Esophagus squamous epithelium (tissue), 4 donors: ENCODE measurements at regions not wholly inside any gene's neighbourhood (a gene's known extent, or its start where the extent isn't known, plus 50 kb on each side); places are given as distances from the start of the nearest gene placed in this dataset.

Source experiments
- CTCF ChIP-seq, 6 experiments: fragments of 450-650 bp in 4 of 6; fragments of 200-600 bp in 2 of 6; sonication (generic) in 2 of 6; IDR thresholded peaks; one replicate each; pipeline ENCODE4 v1.5.1; 2016 to 2019; ENCODE audit warnings: antibody characterized with exemption in 6 of 6, mild to moderate bottlenecking in 4 of 6, moderate library complexity in 4 of 6
- POLR2A ChIP-seq, 4 donors: fragments of 450-650 bp; IDR thresholded peaks; one replicate each; pipeline ENCODE4 v1.6.1; 2017; ENCODE audit warnings: antibody characterized with exemption in 4 of 4, mild to moderate bottlenecking in 4 of 4, moderate library complexity in 3 of 4

- TF ChIP-seq POLR2A (IDR thresholded peaks at IDR 0.05) (no peak), CTCF (IDR thresholded peaks at IDR 0.05) (no peak)
These were observed 97.2 kb upstream of the ISL1 start for GRCh38 chr5:51286046-51286445.
